ENCODE measurements at regions not wholly inside any gene's neighbourhood (a gene's known extent, or its start where the extent isn't known, plus 50 kb on each side); places are given as distances from the start of the nearest gene placed in this dataset.

DNA sequence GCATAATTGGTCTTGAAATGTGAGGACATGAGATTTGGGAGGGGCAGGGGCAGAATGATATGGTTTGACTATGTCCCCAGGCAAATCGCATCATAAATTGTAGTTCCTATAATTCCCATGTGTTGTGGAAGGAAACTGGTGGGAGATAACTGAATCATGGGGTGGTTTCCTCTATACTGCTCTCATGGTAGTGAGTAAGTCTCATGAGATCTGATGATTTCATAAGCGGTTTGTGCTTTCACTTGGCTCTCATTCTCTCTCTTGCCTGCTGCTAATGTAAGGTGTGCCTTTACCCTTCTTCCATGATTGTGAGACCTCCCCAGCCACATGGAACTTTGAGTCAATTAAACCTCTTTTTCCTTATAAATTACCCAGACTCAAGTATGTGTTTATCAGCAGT is 2595.9 kb downstream of the PCDH7 start:
- H3K9me3 ChIP-seq (ENCODE audit: low read depth) = no peaks in the 10 kb centered on the region
- no peak for TF ChIP-seq CTCF (IDR thresholded peaks at IDR 0.05; ENCODE audit: low read depth, low read length)
- no peaks in the 10 kb centered on the region for H3K27me3 ChIP-seq
- H3K36me3 ChIP-seq = no peaks in the 10 kb centered on the region
- no peak overlapping the region for H3K27ac ChIP-seq
- H3K4me1 ChIP-seq (ENCODE audit: low read depth) = no peaks in the 10 kb centered on the region
- DNase-seq (ENCODE audit: low read depth in 1 of 2, low spot score in 1 of 2) = peak in 1 of 2 donors; percentile 0
- H3K4me3 ChIP-seq = no peak overlapping the region

DNA sequence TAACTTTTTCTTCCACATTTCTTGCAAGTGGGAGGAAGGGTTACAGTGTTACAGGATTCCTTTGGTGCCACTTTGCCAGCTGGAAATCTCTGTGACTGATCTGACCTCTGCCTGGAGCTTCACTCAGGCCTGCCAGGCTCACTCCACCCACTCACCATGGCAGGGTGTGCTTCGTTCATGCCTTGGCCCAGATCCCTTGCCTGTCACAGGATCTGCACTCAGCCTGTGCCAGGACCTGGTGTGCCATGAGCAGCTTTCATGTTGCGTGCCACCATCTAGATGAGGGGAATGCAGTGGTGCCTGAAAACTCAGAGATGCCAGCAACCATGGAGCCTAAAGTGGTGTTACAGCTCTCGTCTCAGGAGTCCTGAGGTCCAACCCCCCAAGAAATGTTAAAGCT is 2596.4 kb downstream of the PCDH7 start:
- no peaks in the 10 kb centered on the region for H3K4me1 ChIP-seq (ENCODE audit: low read depth)
- no peak overlapping the region for H3K27ac ChIP-seq
- no peak for DNase-seq (ENCODE audit: low read depth in 1 of 2, low spot score in 1 of 2)
- TF ChIP-seq CTCF (IDR thresholded peaks at IDR 0.05; ENCODE audit: low read depth, low read length) = no peak
- no peak overlapping the region for H3K4me3 ChIP-seq
- no peaks in the 10 kb centered on the region for H3K36me3 ChIP-seq
- H3K27me3 ChIP-seq = no peaks in the 10 kb centered on the region
- no peaks in the 10 kb centered on the region for H3K9me3 ChIP-seq (ENCODE audit: low read depth)

DNA sequence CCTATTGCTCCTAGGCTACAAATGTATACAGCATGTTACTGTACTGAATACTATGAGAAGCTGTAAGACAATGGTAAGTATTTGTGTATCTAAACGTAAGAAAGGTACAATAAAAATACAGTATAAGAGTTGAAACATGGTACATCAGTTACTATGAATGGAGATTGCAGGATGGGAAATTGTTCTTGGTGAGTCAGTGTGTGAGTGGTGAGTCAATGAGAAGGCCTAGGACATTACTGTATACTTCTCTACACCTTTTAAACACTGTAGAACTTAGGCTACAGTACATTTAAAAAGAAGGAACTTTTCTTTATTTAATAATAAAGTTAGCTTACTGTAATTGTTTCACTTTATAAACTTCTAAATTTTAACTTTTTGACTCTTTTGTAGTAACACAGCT is 2603.2 kb downstream of the PCDH7 start:
- TF ChIP-seq CTCF (IDR thresholded peaks at IDR 0.05; ENCODE audit: low read depth, low read length) = no peak
- no peaks in the 10 kb centered on the region for H3K36me3 ChIP-seq
- H3K4me3 ChIP-seq = no peak overlapping the region
- H3K27me3 ChIP-seq = no peaks in the 10 kb centered on the region
- H3K4me1 ChIP-seq (ENCODE audit: low read depth) = no peaks in the 10 kb centered on the region
- H3K27ac ChIP-seq = no peak overlapping the region
- DNase-seq (ENCODE audit: low read depth in 1 of 2, low spot score in 1 of 2) = no peak
- no peaks in the 10 kb centered on the region for H3K9me3 ChIP-seq (ENCODE audit: low read depth)

GRCh38 chr4:33334416-33334815 is 2614.2 kb downstream of the PCDH7 start:
- no peak overlapping the region for H3K27ac ChIP-seq
- TF ChIP-seq CTCF (IDR thresholded peaks at IDR 0.05; ENCODE audit: low read depth, low read length) = no peak
- no peaks in the 10 kb centered on the region for H3K9me3 ChIP-seq (ENCODE audit: low read depth)
- H3K4me3 ChIP-seq = no peak overlapping the region
- no peak for DNase-seq (ENCODE audit: low read depth in 1 of 2, low spot score in 1 of 2)
- H3K27me3 ChIP-seq = no peaks in the 10 kb centered on the region
- H3K4me1 ChIP-seq (ENCODE audit: low read depth) = no peaks in the 10 kb centered on the region
- H3K36me3 ChIP-seq = no peaks in the 10 kb centered on the region

DNA sequence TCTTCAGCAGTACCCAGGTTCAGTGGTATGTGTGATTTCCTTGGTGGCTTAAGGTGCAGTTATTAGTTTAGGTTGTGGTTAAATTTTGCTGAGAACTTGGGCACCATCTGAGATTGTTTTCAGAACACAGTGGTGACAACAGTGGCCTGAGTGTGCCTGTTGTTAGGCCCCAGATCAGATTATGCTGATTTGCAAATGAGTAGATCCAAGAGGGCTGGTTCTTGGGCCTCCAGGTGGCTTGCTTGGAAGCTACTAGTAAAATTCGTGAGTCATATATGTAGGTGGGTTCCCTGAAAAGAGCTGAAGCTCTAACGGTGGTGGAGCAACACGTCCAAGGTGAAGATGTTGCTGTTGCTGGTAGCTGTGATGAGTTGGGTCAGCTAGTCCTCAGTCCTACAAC is 2619.6 kb downstream of the PCDH7 start:
- Histone ChIP-seq H3K9me3 (ENCODE audit: low read depth) (no peaks in the 10 kb centered on the region), H3K4me3 (no peak overlapping the region), H3K4me1 (ENCODE audit: low read depth) (no peaks in the 10 kb centered on the region), H3K27ac (no peak overlapping the region), H3K27me3 (no peaks in the 10 kb centered on the region), H3K36me3 (no peaks in the 10 kb centered on the region)
- no peak for TF ChIP-seq CTCF (IDR thresholded peaks at IDR 0.05; ENCODE audit: low read depth, low read length)
- no peak for DNase-seq (ENCODE audit: low read depth in 1 of 2, low spot score in 1 of 2)

DNA sequence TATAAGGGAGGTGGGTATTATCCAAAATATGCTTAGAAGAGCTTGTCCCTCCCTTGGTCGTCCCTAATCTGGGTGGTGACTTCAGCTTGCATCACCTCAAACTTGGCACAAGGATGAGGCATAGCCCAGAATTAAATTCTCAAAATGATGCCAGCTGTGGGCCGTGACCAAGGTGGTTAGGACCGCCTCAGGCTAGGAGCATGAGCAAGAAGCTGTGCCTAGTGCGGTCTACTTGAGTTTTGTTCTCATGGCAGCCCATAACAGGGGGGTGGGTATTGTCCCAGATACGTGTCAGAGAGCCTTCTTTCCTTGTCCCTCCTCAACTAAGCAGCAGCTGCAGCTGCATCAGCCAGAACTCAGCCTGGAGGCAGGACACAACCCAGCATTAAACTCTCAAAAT is 2620.0 kb downstream of the PCDH7 start:
- no peaks in the 10 kb centered on the region for H3K27me3 ChIP-seq
- no peaks in the 10 kb centered on the region for H3K9me3 ChIP-seq (ENCODE audit: low read depth)
- no peak for TF ChIP-seq CTCF (IDR thresholded peaks at IDR 0.05; ENCODE audit: low read depth, low read length)
- H3K4me1 ChIP-seq (ENCODE audit: low read depth) = no peaks in the 10 kb centered on the region
- DNase-seq (ENCODE audit: low read depth in 1 of 2, low spot score in 1 of 2) = no peak
- no peak overlapping the region for H3K4me3 ChIP-seq
- H3K27ac ChIP-seq = no peak overlapping the region
- H3K36me3 ChIP-seq = no peaks in the 10 kb centered on the region
